GM10266 (cell line): ENCODE measurements at regions not wholly inside any gene's neighbourhood (a gene's known extent, or its start where the extent isn't known, plus 50 kb on each side); places are given as distances from the start of the nearest gene placed in this dataset.
"Not testable (repeated sequence)": the region's sequence is repeated elsewhere in the genome, so short reads cannot be mapped to it uniquely, and the experiment has no call there.

Experiments
- DNase-seq: peaks from one replicate; pipeline ENCODE4 v3.0.0; 2012; ENCODE audit errors: extremely low spot score
- TF ChIP-seq, protein P1 (sequence below): IDR thresholded peaks from 2 replicates; pipeline ENCODE4 v1.5.1; 2012; ENCODE audit warnings: mild to moderate bottlenecking, low read depth; ENCODE audit not compliant: control insufficient read depth, insufficient read depth; ENCODE audit errors: missing control alignments

DNA sequence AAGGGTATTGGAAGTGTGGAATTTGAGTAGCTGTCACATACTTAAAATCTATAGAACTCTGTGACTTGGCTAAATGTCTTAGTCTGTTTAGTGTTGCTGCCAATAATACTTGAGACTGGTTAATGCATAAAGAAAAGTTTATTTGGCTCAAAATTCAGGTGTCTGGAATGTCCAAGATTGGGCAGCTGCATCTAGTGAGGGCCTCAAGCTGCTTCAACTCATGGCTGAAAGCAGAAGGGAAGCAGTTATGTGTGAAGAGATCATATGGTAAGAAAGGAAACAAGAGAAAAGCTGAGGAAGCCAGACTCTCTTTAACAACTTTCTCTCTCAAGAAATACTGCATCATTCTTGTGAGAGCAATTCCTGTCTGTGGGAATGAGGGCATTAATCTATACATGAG, 1043.3 kb upstream of the CDH6 start:
- no peak for DNase-seq
- TF ChIP-seq, protein P1, sequence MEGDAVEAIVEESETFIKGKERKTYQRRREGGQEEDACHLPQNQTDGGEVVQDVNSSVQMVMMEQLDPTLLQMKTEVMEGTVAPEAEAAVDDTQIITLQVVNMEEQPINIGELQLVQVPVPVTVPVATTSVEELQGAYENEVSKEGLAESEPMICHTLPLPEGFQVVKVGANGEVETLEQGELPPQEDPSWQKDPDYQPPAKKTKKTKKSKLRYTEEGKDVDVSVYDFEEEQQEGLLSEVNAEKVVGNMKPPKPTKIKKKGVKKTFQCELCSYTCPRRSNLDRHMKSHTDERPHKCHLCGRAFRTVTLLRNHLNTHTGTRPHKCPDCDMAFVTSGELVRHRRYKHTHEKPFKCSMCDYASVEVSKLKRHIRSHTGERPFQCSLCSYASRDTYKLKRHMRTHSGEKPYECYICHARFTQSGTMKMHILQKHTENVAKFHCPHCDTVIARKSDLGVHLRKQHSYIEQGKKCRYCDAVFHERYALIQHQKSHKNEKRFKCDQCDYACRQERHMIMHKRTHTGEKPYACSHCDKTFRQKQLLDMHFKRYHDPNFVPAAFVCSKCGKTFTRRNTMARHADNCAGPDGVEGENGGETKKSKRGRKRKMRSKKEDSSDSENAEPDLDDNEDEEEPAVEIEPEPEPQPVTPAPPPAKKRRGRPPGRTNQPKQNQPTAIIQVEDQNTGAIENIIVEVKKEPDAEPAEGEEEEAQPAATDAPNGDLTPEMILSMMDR, result no peak

DNA sequence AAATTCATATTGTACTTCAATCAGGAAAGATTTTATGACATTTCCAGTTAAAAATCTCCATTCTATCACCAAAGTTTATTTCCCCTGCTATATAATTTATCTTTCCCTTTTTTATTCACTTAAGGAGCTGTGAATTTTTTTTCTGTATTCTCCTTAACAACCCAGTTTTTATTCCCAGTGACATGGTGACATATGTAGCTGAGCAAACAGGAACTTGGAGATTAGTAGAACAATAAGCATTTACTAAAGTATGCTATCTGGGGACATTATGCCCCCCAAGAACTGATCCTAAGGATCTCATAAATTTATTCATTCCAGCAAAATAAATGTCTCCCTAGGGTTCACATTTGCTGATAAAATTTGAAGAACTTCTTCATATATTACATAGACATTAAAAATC, 1044.0 kb upstream of the CDH6 start:
- no peak for DNase-seq
- TF ChIP-seq, protein P1, result no peak

DNA sequence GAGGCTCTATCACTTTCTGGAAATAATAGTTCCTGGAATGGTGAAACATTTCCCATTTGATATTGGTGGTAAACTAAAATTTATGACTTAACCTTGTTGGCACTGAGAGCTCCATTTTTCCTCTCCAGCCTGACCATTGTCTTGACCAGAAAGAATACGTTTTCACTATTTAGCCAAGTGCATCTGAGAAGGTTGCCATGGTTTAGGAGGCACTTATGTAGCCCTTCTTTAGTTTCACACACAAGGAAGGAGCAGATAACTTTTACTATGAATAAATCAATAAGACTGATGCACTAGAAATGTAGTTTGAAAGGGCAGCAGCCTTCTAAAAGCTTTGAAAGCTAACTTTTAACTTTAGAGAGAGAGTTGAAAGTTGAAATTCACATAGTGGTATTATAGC, 1045.5 kb upstream of the CDH6 start:
- DNase-seq, result no peak
- TF ChIP-seq, protein P1, result no peak

DNA sequence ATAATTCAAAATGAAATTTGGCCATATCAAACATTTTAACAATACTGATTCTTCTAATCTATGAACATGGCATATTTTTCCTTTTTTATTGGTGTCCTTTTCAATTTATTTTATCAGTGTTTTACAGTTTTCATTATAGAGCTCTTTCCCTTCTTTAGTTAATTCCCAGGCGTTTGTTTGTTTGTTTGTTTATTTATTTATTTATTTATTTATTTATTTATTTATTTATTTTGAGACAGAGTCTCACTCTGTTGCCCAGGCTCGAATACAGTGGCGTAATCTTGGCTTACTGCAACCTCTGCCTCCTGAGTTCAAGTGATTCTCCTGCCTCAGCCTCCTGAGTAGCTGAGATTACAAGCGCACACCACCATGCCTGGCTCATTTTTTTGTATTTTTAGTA, 1049.4 kb upstream of the CDH6 start:
- not testable (repeated sequence) for DNase-seq

DNA sequence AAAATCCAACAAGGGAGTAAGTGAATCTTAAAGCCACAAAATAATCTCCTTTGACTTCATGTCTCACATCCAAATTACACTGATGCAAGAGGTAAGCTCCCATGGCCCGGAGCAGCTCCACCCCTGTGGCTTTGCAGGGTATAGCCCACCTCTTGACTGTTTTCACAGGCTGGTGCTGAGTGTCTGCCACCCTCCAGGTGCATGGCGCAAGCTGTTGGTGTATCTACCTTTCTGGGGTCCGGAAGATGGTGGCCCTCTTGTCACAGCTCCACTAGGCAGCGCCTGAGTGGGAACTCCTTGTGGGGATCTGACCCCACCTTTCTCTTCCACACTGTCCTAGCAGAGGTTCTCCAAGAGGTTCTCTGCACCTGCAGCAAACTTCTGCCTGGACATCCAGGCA, 1051.1 kb upstream of the CDH6 start:
- no peak for DNase-seq
- TF ChIP-seq, protein P1, result no peak

DNA sequence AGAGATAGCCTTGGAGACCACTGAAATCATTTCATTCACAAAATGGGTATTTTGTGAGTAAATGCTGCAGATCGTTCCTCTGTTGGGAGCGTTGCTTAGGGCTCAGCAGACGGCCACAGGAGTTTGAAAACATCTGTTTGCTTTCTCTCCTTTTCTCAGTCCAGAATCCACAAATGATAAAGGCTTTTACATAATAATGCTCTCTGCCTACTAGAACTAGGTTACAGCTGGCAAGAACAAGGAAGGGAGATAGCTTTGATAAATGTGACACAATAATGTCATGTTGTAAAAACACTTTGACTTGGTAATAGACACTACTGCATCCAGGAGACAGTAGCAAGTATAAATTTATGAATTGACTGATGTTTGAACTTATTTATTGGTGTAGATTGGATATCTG, 1072.4 kb upstream of the CDH6 start:
- TF ChIP-seq, protein P1, result no peak
- DNase-seq, result no peak

DNA sequence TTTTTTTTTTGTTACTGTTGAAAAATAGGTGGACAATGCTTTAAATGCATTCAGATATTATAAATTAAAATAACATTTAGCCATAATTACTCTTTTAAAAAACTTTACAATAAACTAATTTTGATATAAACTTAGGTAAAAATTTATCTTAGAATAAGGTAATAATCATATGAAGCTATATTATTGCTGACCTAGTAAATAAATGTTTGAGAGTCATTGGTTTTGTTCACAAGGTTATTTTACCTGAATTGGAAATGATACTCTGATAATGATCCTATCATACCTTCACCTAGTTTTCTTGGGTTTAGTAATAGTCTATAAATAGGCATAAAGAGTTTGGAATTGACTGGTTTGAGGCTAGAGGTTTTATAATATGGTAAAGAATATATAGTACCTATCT, 1076.4 kb upstream of the CDH6 start:
- TF ChIP-seq, protein P1, result no peak

DNA sequence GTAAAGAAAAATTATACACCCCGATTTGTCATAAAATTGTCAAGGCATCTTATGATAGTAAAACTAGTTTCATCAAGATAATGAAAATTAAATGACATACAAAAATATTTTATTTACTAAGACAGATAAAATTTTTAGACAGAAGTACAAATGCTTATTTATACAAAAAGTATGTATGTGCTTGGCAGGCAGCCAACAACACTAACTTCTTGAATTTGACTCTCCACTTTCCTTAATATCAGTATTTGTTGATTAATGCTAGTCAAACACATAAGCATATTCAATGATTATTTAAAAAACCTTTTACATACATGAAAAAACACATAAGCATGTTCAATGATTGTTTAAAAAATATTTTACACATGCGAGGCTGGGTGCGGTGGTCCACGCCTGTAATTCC, 1079.9 kb upstream of the CDH6 start:
- DNase-seq, result no peak
- TF ChIP-seq, protein P1, result no peak

More for the DNA sequence above, 1076.4 kb upstream of the CDH6 start:
- no peak for DNase-seq
